Esophagus muscularis mucosa (tissue), 4 donors: ENCODE measurements at regions not wholly inside any gene's neighbourhood (a gene's known extent, or its start where the extent isn't known, plus 50 kb on each side); places are given as distances from the start of the nearest gene placed in this dataset.

ENCODE experiments used
- DNase-seq: peaks from one replicate; pipeline ENCODE4 v3.0.0-alpha.2; 2017; ENCODE audit errors: extremely low spot score
- H3K27ac ChIP-seq, 4 donors: fragments of 200-600 bp; sonication (generic); replicated peaks in 1 of 4; 1 replicate in 3 of 4; 2 replicates in 1 of 4; pipeline ENCODE4 v1.5.1; 2016 to 2019; ENCODE audit warnings: mild to moderate bottlenecking in 1 of 4
- H3K27me3 ChIP-seq, 4 donors: fragments of 200-600 bp; sonication (generic); one replicate each; pipeline versions ENCODE4 v1.5.1 to v1.6.0; 2016 to 2019
- H3K36me3 ChIP-seq, 4 donors: fragments of 200-600 bp; sonication (generic); one replicate each; pipeline ENCODE4 v1.5.1; 2016 to 2019
- H3K4me1 ChIP-seq, 4 donors: fragments of 200-600 bp; sonication (generic); one replicate each; pipeline ENCODE4 v1.5.1; 2016 to 2019
- H3K4me3 ChIP-seq, 4 donors: fragments of 200-600 bp; sonication (generic); 1 replicate in 2 of 4; 2 replicates in 2 of 4; pipeline ENCODE4 v1.5.1; 2016 to 2019; ENCODE audit warnings: mild to moderate bottlenecking in 4 of 4, moderate library complexity in 1 of 4
- H3K9me3 ChIP-seq, 4 donors: fragments of 200-600 bp; sonication (generic); 1 replicate in 3 of 4; 2 replicates in 1 of 4; pipeline ENCODE4 v1.5.1; 2016 to 2019
- CTCF ChIP-seq, 3 experiments: fragments of 200-600 bp in 2 of 3; fragments of 450-650 bp in 1 of 3; sonication (generic) in 2 of 3; IDR thresholded peaks; one replicate each; pipeline ENCODE4 v1.5.1; 2017 to 2019; ENCODE audit warnings: antibody characterized with exemption in 3 of 3, mild to moderate bottlenecking in 2 of 3, moderate library complexity in 1 of 3
- EP300 ChIP-seq: sonication (generic); formaldehyde crosslinking; IDR thresholded peaks from one replicate; pipeline ENCODE4 v1.6.1; 2017; ENCODE audit warnings: antibody characterized with exemption
- POLR2A ChIP-seq: fragments of 450-650 bp; IDR thresholded peaks from one replicate; pipeline ENCODE4 v1.6.1; 2017; ENCODE audit warnings: antibody characterized with exemption, moderate library complexity, mild to moderate bottlenecking, low read depth
- POLR2AphosphoS5 ChIP-seq, 2 donors: sonication (generic); formaldehyde crosslinking; IDR thresholded peaks; one replicate each; pipeline ENCODE4 v1.6.1; 2017; ENCODE audit warnings: antibody characterized with exemption in 2 of 2
- WGBS: methylation state at CpG from one replicate; pipeline ENCODE4 v1.1.5; 2018; 5-methylcytosine and 5-hydroxymethylcytosine counted together
- intact Hi-C: fragments of 100-400 bp; cut with DNase I; formaldehyde crosslinking; loops from one replicate; pipeline ENCODE4 v1.15.1; 2023

GRCh38 chr6:85388531-85388930 lies 61.4 kb upstream of the NT5E start:
- 89% methylated on average over 3 of the region's 3 CpGs for WGBS
- H3K36me3 ChIP-seq, result no peaks in the 10 kb centered on the region

GRCh38 chr6:85385636-85386315 lies 64.1 kb upstream of the NT5E start:
- no peak overlapping the region for H3K4me3 ChIP-seq
- intact Hi-C loops, result no loop called here
- no peaks in the 10 kb centered on the region for H3K36me3 ChIP-seq
- no peaks in the 10 kb centered on the region for H3K27me3 ChIP-seq
- no peak for DNase-seq
- no peak overlapping the region for H3K27ac ChIP-seq
- TF ChIP-seq CTCF (IDR thresholded peaks at IDR 0.05) (no peak), POLR2AphosphoS5 (IDR thresholded peaks at IDR 0.05) (no peak), POLR2A (no peak), EP300 (no peak)
- no peaks in the 10 kb centered on the region for H3K4me1 ChIP-seq
- H3K9me3 ChIP-seq, result no peaks in the 10 kb centered on the region
- 80% methylated on average over 5 of the region's 5 CpGs for WGBS

More at GRCh38 chr6:85388531-85388930, 61.4 kb upstream of the NT5E start:
- Histone ChIP-seq H3K27me3 (no peaks in the 10 kb centered on the region), H3K27ac (no peak overlapping the region), H3K4me3 (no peak overlapping the region), H3K9me3 (no peaks in the 10 kb centered on the region), H3K4me1 (no peaks in the 10 kb centered on the region)
- no peak for DNase-seq
- intact Hi-C loops, result no loop called here
- no peak for TF ChIP-seq POLR2A
- no peak for TF ChIP-seq CTCF (IDR thresholded peaks at IDR 0.05)
- TF ChIP-seq EP300, result no peak
- TF ChIP-seq POLR2AphosphoS5 (IDR thresholded peaks at IDR 0.05), result no peak

- 69% methylated on average over 5 of the region's 6 CpGs for WGBS
- intact Hi-C loops, result no loop called here
These were observed 66.8 kb upstream of the NT5E start for GRCh38 chr6:85383042-85383441.

GRCh38 chr6:85382541-85382940 lies 67.3 kb upstream of the NT5E start:
- Histone ChIP-seq H3K27ac (no peak overlapping the region), H3K9me3 (no peaks in the 10 kb centered on the region), H3K36me3 (no peaks in the 10 kb centered on the region), H3K4me3 (no peak overlapping the region), H3K27me3 (no peaks in the 10 kb centered on the region), H3K4me1 (no peaks in the 10 kb centered on the region)
- 82% methylated on average over 5 of the region's 5 CpGs for WGBS
- intact Hi-C loops, result no loop called here
- TF ChIP-seq EP300, result no peak
- TF ChIP-seq POLR2AphosphoS5 (IDR thresholded peaks at IDR 0.05), result no peak
- TF ChIP-seq CTCF (IDR thresholded peaks at IDR 0.05), result no peak
- no peak for TF ChIP-seq POLR2A
- DNase-seq, result no peak

More at GRCh38 chr6:85383042-85383441, 66.8 kb upstream of the NT5E start:
- Histone ChIP-seq H3K27me3 (no peaks in the 10 kb centered on the region), H3K9me3 (no peaks in the 10 kb centered on the region), H3K27ac (no peak overlapping the region), H3K4me1 (no peaks in the 10 kb centered on the region), H3K36me3 (no peaks in the 10 kb centered on the region), H3K4me3 (no peak overlapping the region)
- TF ChIP-seq EP300 (no peak), POLR2A (no peak), POLR2AphosphoS5 (IDR thresholded peaks at IDR 0.05) (no peak), CTCF (IDR thresholded peaks at IDR 0.05) (no peak)
- DNase-seq, result no peak

GRCh38 chr6:85372915-85373270 lies 77.0 kb upstream of the NT5E start:
- no peak for DNase-seq
- no peak overlapping the region for H3K27ac ChIP-seq
- H3K4me3 ChIP-seq, result no peak overlapping the region
- no peak for TF ChIP-seq POLR2A
- no peak for TF ChIP-seq POLR2AphosphoS5 (IDR thresholded peaks at IDR 0.05)
- no peak for TF ChIP-seq CTCF (IDR thresholded peaks at IDR 0.05)
- no peak for TF ChIP-seq EP300
- H3K36me3 ChIP-seq, result no peaks in the 10 kb centered on the region
- no peaks in the 10 kb centered on the region for H3K27me3 ChIP-seq
- WGBS, result 97% methylated on average over 2 of the region's 2 CpGs
- intact Hi-C loops, result no loop called here
- H3K9me3 ChIP-seq, result no peaks in the 10 kb centered on the region
- no peaks in the 10 kb centered on the region for H3K4me1 ChIP-seq
